HEK293 (cell line): ENCODE measurements at regions not wholly inside any gene's neighbourhood (a gene's known extent, or its start where the extent isn't known, plus 50 kb on each side); places are given as distances from the start of the nearest gene placed in this dataset.

Experiments used
- KLF16 ChIP-seq: fragments of 450-650 bp; formaldehyde crosslinking; IDR thresholded peaks from 2 replicates; pipeline ENCODE4 v1.5.1; 2017; ENCODE audit warnings: missing biosample characterization, missing genetic modification characterization
- MZF1 ChIP-seq: fragments of 450-650 bp; formaldehyde crosslinking; IDR thresholded peaks from 2 replicates; pipeline ENCODE4 v1.5.1; 2017; ENCODE audit warnings: missing biosample characterization, missing genetic modification characterization, borderline replicate concordance
- PRDM1 ChIP-seq: fragments of 450-650 bp; formaldehyde crosslinking; IDR thresholded peaks from 2 replicates; pipeline ENCODE4; 2016; ENCODE audit warnings: missing biosample characterization, missing genetic modification characterization
- RBAK ChIP-seq: fragments of 450-650 bp; formaldehyde crosslinking; IDR thresholded peaks from 2 replicates; pipeline ENCODE4 v1.5.1; 2016; ENCODE audit warnings: missing biosample characterization, missing genetic modification characterization
- TCF7L2 ChIP-seq: IDR thresholded peaks from 2 replicates; pipeline ENCODE4 v1.6.1; 2011; ENCODE audit warnings: low read depth, mild to moderate bottlenecking, inconsistent platforms, low read length, moderate library complexity, borderline replicate concordance
- ZNF274 ChIP-seq, 2 experiments: fragments of 200-500 bp in 1 of 2; fragments of 450-650 bp in 1 of 2; sonication (Bioruptor generic) in 1 of 2; formaldehyde crosslinking in 1 of 2; IDR thresholded peaks; 2 replicates each; pipeline versions ENCODE4 v1.5.1 to v1.6.1; 2014 to 2016; ENCODE audit warnings: borderline replicate concordance in 1 of 2, inconsistent platforms in 1 of 2, low read length in 1 of 2, missing biosample characterization in 1 of 2, missing genetic modification characterization in 1 of 2
- ZNF341 ChIP-seq: fragments of 450-650 bp; formaldehyde crosslinking; IDR thresholded peaks from 2 replicates; pipeline ENCODE4; 2016; ENCODE audit warnings: low read depth, missing biosample characterization, missing genetic modification characterization
- TF ChIP-seq, protein P1 (sequence below): fragments of 450-650 bp; formaldehyde crosslinking; IDR thresholded peaks from 2 replicates; pipeline ENCODE4 v1.5.1; 2016; ENCODE audit warnings: missing biosample characterization, missing genetic modification characterization
- TF ChIP-seq, protein P2 (sequence below): fragments of 450-650 bp; formaldehyde crosslinking; IDR thresholded peaks from 2 replicates; pipeline ENCODE4 v1.5.1; 2016; ENCODE audit warnings: missing biosample characterization, missing genetic modification characterization

DNA sequence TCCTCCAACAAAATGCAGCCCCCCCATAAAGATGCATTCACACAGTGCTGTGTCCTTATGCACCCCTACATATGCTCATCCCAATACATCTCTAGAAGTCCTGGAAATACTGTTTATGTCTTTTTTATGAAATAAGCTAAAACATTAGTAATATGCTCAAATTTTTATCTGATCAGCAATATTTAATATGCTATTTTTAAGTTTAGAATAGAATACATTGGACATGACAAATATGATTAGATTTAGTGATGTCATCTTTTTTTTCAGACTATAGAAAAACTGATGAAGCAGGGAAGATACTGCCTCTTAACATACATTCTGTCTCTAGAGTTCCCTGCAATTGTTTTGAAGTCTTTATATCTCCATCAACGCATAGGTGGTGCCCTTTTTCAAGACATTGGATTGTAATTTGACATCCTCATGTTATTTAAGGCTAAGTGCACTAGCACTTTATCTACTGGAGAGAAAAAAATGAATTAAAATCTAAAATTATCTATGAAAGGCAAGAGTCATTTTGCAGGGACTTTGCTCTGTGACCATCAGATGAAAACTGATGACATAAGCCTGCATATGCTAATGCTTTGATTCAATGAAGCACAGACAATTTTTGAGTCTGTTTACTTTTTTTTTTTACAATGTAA is 395.3 kb downstream of the LPIN1 start:
- TF ChIP-seq, protein P1, sequence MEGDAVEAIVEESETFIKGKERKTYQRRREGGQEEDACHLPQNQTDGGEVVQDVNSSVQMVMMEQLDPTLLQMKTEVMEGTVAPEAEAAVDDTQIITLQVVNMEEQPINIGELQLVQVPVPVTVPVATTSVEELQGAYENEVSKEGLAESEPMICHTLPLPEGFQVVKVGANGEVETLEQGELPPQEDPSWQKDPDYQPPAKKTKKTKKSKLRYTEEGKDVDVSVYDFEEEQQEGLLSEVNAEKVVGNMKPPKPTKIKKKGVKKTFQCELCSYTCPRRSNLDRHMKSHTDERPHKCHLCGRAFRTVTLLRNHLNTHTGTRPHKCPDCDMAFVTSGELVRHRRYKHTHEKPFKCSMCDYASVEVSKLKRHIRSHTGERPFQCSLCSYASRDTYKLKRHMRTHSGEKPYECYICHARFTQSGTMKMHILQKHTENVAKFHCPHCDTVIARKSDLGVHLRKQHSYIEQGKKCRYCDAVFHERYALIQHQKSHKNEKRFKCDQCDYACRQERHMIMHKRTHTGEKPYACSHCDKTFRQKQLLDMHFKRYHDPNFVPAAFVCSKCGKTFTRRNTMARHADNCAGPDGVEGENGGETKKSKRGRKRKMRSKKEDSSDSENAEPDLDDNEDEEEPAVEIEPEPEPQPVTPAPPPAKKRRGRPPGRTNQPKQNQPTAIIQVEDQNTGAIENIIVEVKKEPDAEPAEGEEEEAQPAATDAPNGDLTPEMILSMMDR (tag by site-specific recombination): no peak
- no peak for TF ChIP-seq ZNF341 (tag by site-specific recombination)
- no peak for TF ChIP-seq ZNF274 (IDR thresholded peaks at IDR 0.05; ENCODE audit: low read length)
- no peak for TF ChIP-seq ZNF274 (tag by site-specific recombination; IDR thresholded peaks at IDR 0.05; ENCODE audit: borderline replicate concordance)
- no peak for TF ChIP-seq TCF7L2
- TF ChIP-seq PRDM1: no peak
- no peak for TF ChIP-seq MZF1 (tag by site-specific recombination)
- no peak for TF ChIP-seq KLF16 (tag by site-specific recombination)
- TF ChIP-seq, protein P2, sequence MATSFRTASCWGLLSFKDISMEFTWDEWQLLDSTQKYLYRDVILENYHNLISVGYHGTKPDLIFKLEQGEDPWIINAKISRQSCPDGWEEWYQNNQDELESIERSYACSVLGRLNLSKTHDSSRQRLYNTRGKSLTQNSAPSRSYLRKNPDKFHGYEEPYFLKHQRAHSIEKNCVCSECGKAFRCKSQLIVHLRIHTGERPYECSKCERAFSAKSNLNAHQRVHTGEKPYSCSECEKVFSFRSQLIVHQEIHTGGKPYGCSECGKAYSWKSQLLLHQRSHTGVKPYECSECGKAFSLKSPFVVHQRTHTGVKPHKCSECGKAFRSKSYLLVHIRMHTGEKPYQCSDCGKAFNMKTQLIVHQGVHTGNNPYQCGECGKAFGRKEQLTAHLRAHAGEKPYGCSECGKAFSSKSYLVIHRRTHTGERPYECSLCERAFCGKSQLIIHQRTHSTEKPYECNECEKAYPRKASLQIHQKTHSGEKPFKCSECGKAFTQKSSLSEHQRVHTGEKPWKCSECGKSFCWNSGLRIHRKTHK (tag by site-specific recombination): no peak
- TF ChIP-seq RBAK (tag by site-specific recombination): no peak
